ENCODE measurements at regions not wholly inside any gene's neighbourhood (a gene's known extent, or its start where the extent isn't known, plus 50 kb on each side); places are given as distances from the start of the nearest gene placed in this dataset.

- DNase-seq (ENCODE audit: low spot score): peak; percentile 20
Measured at GRCh38 chr5:74257645-74258313, 382.7 kb downstream of the ENC1 start.

GRCh38 chr5:74257060-74257527, 383.4 kb downstream of the ENC1 start:
- no peak for DNase-seq (ENCODE audit: low spot score)

- no peak for DNase-seq (ENCODE audit: low spot score)
Measured at GRCh38 chr5:74255692-74256392, 384.7 kb downstream of the ENC1 start.

- DNase-seq (ENCODE audit: low spot score): no peak
Measured at GRCh38 chr5:74254257-74254656, 386.3 kb downstream of the ENC1 start.

GRCh38 chr5:74252044-74252443, 388.5 kb downstream of the ENC1 start:
- DNase-seq (ENCODE audit: low spot score): no peak

GRCh38 chr5:74251141-74252035, 389.1 kb downstream of the ENC1 start:
- DNase-seq (ENCODE audit: low spot score): peak; percentile 61

GRCh38 chr5:74250304-74251102, 390.0 kb downstream of the ENC1 start:
- DNase-seq (ENCODE audit: low spot score): no peak

- DNase-seq (ENCODE audit: low spot score): no peak
Measured at GRCh38 chr5:74248576-74248975, 392.0 kb downstream of the ENC1 start.

- no peak for DNase-seq (ENCODE audit: low spot score)
Measured at GRCh38 chr5:74244406-74244805, 396.1 kb downstream of the ENC1 start.

- no peak for DNase-seq (ENCODE audit: low spot score)
Measured at GRCh38 chr5:74243634-74244033, 396.9 kb downstream of the ENC1 start.

- DNase-seq (ENCODE audit: low spot score): no peak
Measured at GRCh38 chr5:74242516-74242915, 398.0 kb downstream of the ENC1 start.

- no peak for DNase-seq (ENCODE audit: low spot score)
Measured at GRCh38 chr5:74241751-74242140, 398.8 kb downstream of the ENC1 start.

GRCh38 chr5:74240783-74241750, 399.5 kb downstream of the ENC1 start:
- no peak for DNase-seq (ENCODE audit: low spot score)

- DNase-seq (ENCODE audit: low spot score): no peak
Measured at GRCh38 chr5:74239261-74239660, 401.3 kb downstream of the ENC1 start.

GRCh38 chr5:74237571-74238145, 402.9 kb downstream of the ENC1 start:
- no peak for DNase-seq (ENCODE audit: low spot score)

- no peak for DNase-seq (ENCODE audit: low spot score)
Measured at GRCh38 chr5:74235552-74235951, 405.0 kb downstream of the ENC1 start.

- DNase-seq (ENCODE audit: low spot score): peak; percentile 32
Measured at GRCh38 chr5:74233571-74233970, 407.0 kb downstream of the ENC1 start.

- DNase-seq (ENCODE audit: low spot score): no peak
Measured at GRCh38 chr5:74233091-74233490, 407.4 kb downstream of the ENC1 start.

GRCh38 chr5:74232276-74232675, 408.3 kb downstream of the ENC1 start:
- DNase-seq (ENCODE audit: low spot score): peak; percentile 46

- no peak for DNase-seq (ENCODE audit: low spot score)
Measured at GRCh38 chr5:74231697-74232096, 408.8 kb downstream of the ENC1 start.

Data from AG08396 (cell line).